Heart left ventricle (tissue), 16 donors: ENCODE measurements at regions not wholly inside any gene's neighbourhood (a gene's known extent, or its start where the extent isn't known, plus 50 kb on each side); places are given as distances from the start of the nearest gene placed in this dataset.

Experiments used
- ATAC-seq, 4 donors: fragments of 200-7000 bp; cut with Tn5 transposase; one replicate each; pipeline ENCODE4 v1.9.1; 2020 to 2022; ENCODE audit warnings: moderate library complexity in 4 of 4, mild to moderate bottlenecking in 3 of 4, moderate number of reproducible peaks in 1 of 4
- DNase-seq, 5 donors: peaks; one replicate each; pipeline ENCODE4 v3.0.0-alpha.2; 2020
- H3K27ac ChIP-seq, 12 donors: fragments of 200-600 bp; sonication (generic) in 4 of 12; one replicate each; pipeline versions ENCODE4 v1.5.0 to v1.8.0; 2016 to 2022; ENCODE audit warnings: mild to moderate bottlenecking in 2 of 12
- H3K27me3 ChIP-seq, 9 donors: fragments of 200-600 bp; sonication (generic) in 2 of 9; one replicate each; pipeline versions ENCODE4 v1.5.1 to v1.8.0; 2016 to 2022; ENCODE audit warnings: mild to moderate bottlenecking in 3 of 9
- H3K36me3 ChIP-seq, 9 donors: fragments of 200-600 bp; sonication (generic) in 2 of 9; one replicate each; pipeline versions ENCODE4 v1.5.0 to v1.8.0; 2018 to 2022; ENCODE audit warnings: mild to moderate bottlenecking in 2 of 9
- H3K4me1 ChIP-seq, 12 donors: fragments of 200-600 bp; sonication (generic) in 4 of 12; one replicate each; pipeline versions ENCODE4 v1.5.0 to v1.8.0; 2016 to 2022; ENCODE audit warnings: mild to moderate bottlenecking in 3 of 12
- H3K4me3 ChIP-seq, 12 donors: fragments of 200-600 bp; sonication (generic) in 4 of 12; one replicate each; pipeline versions ENCODE4 v1.5.0 to v1.8.0; 2017 to 2022; ENCODE audit warnings: mild to moderate bottlenecking in 9 of 12, moderate library complexity in 4 of 12
- H3K9me3 ChIP-seq, 12 donors: fragments of 200-600 bp; sonication (generic) in 4 of 12; one replicate each; pipeline versions ENCODE4 v1.5.0 to v1.8.0; 2016 to 2022; ENCODE audit warnings: mild to moderate bottlenecking in 1 of 12
- CTCF ChIP-seq, 12 donors: fragments of 200-600 bp; sonication (generic) in 4 of 12; IDR thresholded peaks; one replicate each; pipeline versions ENCODE4 v1.5.0 to v1.8.0; 2018 to 2022; ENCODE audit warnings: antibody characterized with exemption in 12 of 12, mild to moderate bottlenecking in 5 of 12
- POLR2A ChIP-seq, 2 donors: fragments of 450-650 bp; IDR thresholded peaks; one replicate each; pipeline ENCODE4 v1.6.1; 2017; ENCODE audit warnings: antibody characterized with exemption in 2 of 2, mild to moderate bottlenecking in 2 of 2, moderate library complexity in 2 of 2
- WGBS, 4 donors: extraction: QIAGEN DNeasy Blood & Tissue Kit in 2 of 4; methylation state at CpG; one replicate each; pipeline versions ENCODE4 v1.1.5 to v1.1.7; 2013 to 2018; 5-methylcytosine and 5-hydroxymethylcytosine counted together
- intact Hi-C, 10 donors: fragments of 100-400 bp; cut with DNase I; formaldehyde crosslinking; loops; one replicate each; pipeline versions ENCODE4 v1.11.1 to v1.14.2; 2022
- donor health status: ischemic (EF 13 %, LVEDD 7.1; RV severe dilation, severe dysfunction).
- donor health status: healthy with polysubstance abuse.
- donor health status: DM: no; HTN: yes; CAD: no.
- donor health status: DM: no; HTN: no; CAD: no.
- donor health status: ischemic (EF 25% LVEDD 6.9; RV normal size, moderate dysfunction).
- donor health status: ischemic (EF 25% LVEDD 5.7; RV mildly dilated, moderate dysfunction).
- donor health status: healthy.
- donor health status: DM: yes; HTN: yes; CAD: no.
- donor health status: ischemic (EF 35%, LVEDD 5.7; RV mildly dilated, moderate dysfunction).
- donor health status: nonischemic (EF 11% LVEDD 7.7; RV severe dilation, severe dysfunction).
- donor health status: DM: yes; HTN: yes; CAD: no.
- donor health status: PGD.
- donor health status: ischemic (EF 29% LVEDD 5.4; RV normal size, mild dysfunction).
- donor health status: nonischemic (EF 23%, LVEDD 6.1; RV moderate dilation, normal function).

- Histone ChIP-seq H3K9me3 (no peaks in the 10 kb centered on the region), H3K4me3 (no peak overlapping the region), H3K27me3 (no peaks in the 10 kb centered on the region), H3K36me3 (no peaks in the 10 kb centered on the region), H3K4me1 (no peaks in the 10 kb centered on the region), H3K27ac (no peak overlapping the region)
- no peak for DNase-seq
- no peak for TF ChIP-seq POLR2A (IDR thresholded peaks at IDR 0.05)
- peak in 4 of 12 donors; percentile 13 to 31 (median 18) for TF ChIP-seq CTCF (IDR thresholded peaks at IDR 0.05)
- WGBS, 4 donors = 22 to 45% (median 31%) methylated on average over 5 of the region's 5 CpGs
- intact Hi-C loops = no loop called here
- no peak for ATAC-seq
These were observed 914.9 kb downstream of the KCNJ2 start for GRCh38 chr17:71084219-71084618.

- Histone ChIP-seq H3K27ac (no peak overlapping the region), H3K4me3 (no peak overlapping the region), H3K9me3 (no peaks in the 10 kb centered on the region), H3K27me3 (no peaks in the 10 kb centered on the region), H3K36me3 (no peaks in the 10 kb centered on the region), H3K4me1 (no peaks in the 10 kb centered on the region)
- WGBS, 4 donors = 80 to 91% (median 87%) methylated on average over 3 of the region's 3 CpGs
- intact Hi-C loops = no loop called here
- DNase-seq (no peak), ATAC-seq (no peak)
- TF ChIP-seq CTCF (IDR thresholded peaks at IDR 0.05) (no peak), POLR2A (IDR thresholded peaks at IDR 0.05) (no peak)
These were observed 915.5 kb downstream of the KCNJ2 start for GRCh38 chr17:71084838-71085237.

DNA sequence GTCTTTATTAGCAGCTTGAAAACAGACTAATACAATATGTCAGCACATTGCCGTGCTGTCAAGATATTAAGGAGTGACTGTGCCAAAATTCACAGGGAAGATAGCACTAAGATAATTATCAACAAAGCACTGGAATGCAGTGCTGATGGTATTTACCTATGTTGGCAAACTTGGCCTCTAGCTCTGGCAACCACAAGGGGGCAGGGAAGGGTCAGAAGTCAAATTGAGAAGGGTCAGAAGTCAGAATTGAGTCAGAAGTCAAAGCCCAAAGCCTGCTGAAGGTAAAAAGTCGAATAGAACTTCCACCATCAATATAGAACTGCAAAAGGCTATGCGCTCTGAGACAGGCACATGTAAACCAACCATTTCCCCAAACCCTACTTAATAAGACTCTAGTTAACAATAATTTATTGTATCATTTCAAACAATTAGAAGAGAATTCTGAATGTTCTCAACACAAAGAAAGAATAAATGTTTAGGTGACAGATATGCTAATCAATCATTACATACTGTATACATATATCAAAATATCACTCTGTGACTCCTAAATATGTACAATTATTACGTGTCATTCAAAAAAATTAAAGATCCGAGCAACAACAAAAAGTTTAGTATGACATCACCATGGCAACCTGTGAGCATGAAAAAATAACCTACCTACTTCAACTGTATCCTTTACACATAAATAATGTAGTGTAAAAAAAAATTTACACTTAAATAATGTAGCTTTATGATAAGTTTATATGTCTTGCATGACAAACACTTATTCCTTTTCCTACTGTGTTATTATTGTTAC is 916.1 kb downstream of the KCNJ2 start:
- H3K4me1 ChIP-seq = no peaks in the 10 kb centered on the region
- no peak overlapping the region for H3K4me3 ChIP-seq
- intact Hi-C loops = no loop called here
- DNase-seq (no peak), ATAC-seq (no peak)
- H3K9me3 ChIP-seq = peaks cover 0 to 3% (median 0%) of the 10 kb centered on the region in 12 donors
- H3K27me3 ChIP-seq = no peaks in the 10 kb centered on the region
- 35 to 62% (median 54%) methylated on average over 5 of the region's 5 CpGs for WGBS, 4 donors
- H3K36me3 ChIP-seq = no peaks in the 10 kb centered on the region
- H3K27ac ChIP-seq = no peak overlapping the region
- TF ChIP-seq CTCF (IDR thresholded peaks at IDR 0.05) (peak in 1 of 12 donors; percentile 13), POLR2A (IDR thresholded peaks at IDR 0.05) (no peak)

GRCh38 chr17:71089431-71089830 is 920.1 kb downstream of the KCNJ2 start:
- ATAC-seq (no peak), DNase-seq (no peak)
- intact Hi-C loops = no loop called here
- TF ChIP-seq CTCF (IDR thresholded peaks at IDR 0.05) (no peak), POLR2A (IDR thresholded peaks at IDR 0.05) (no peak)
- no peaks in the 10 kb centered on the region for H3K4me1 ChIP-seq
- 4 to 13% (median 7%) methylated on average over 1 of the region's 1 CpG for WGBS, 4 donors
- no peak overlapping the region for H3K27ac ChIP-seq
- peaks cover 0 to 12% (median 0%) of the 10 kb centered on the region in 12 donors for H3K9me3 ChIP-seq
- no peaks in the 10 kb centered on the region for H3K36me3 ChIP-seq
- H3K4me3 ChIP-seq = no peak overlapping the region
- H3K27me3 ChIP-seq = no peaks in the 10 kb centered on the region
